ENCODE measurements at regions not wholly inside any gene's neighbourhood (a gene's known extent, or its start where the extent isn't known, plus 50 kb on each side); places are given as distances from the start of the nearest gene placed in this dataset.

GRCh38 chr5:165805756-165806155 is 2300.3 kb downstream of the MAT2B start:
- no peak for TF ChIP-seq CTCF (IDR thresholded peaks at IDR 0.05; ENCODE audit: low read depth, low read length)
- no peak for TF ChIP-seq POLR2A (IDR thresholded peaks at IDR 0.05; ENCODE audit: extremely low read depth, insufficient read length)
- TF ChIP-seq MAX (IDR thresholded peaks at IDR 0.05; ENCODE audit: low read depth, low read length) = no peak
- no peak for TF ChIP-seq MYC (IDR thresholded peaks at IDR 0.05; ENCODE audit: low read depth, low read length)

Data from NB4 (cell line).